A549 (cell line): ENCODE measurements at regions not wholly inside any gene's neighbourhood (a gene's known extent, or its start where the extent isn't known, plus 50 kb on each side); places are given as distances from the start of the nearest gene placed in this dataset.
A peak's percentile ranks its signal among the peaks of the same experiment; 100 is the strongest.

Experiments
- CEBPB ChIP-seq, 2 experiments: fragments of >200 bp in 1 of 2; sonication (Bioruptor Twin) in 1 of 2; formaldehyde crosslinking in 1 of 2; IDR thresholded peaks; 2 replicates each; pipeline ENCODE4 v1.6.1; 2012 to 2016
- CHD2 ChIP-seq: fragments of 150-350 bp; IDR thresholded peaks from 2 replicates; pipeline ENCODE4 v1.6.1; 2014; ENCODE audit warnings: low read length; ENCODE audit not compliant: partially characterized antibody
- EP300 ChIP-seq, 2 experiments: fragments of >200 bp; sonication (Bioruptor Twin); formaldehyde crosslinking; IDR thresholded peaks; 2 replicates in 1 of 2; 3 replicates in 1 of 2; pipeline ENCODE4 v1.6.1; 2016 to 2017
- ESRRA ChIP-seq: fragments of 150-350 bp; IDR thresholded peaks from 2 replicates; pipeline ENCODE4 v1.6.1; 2014; ENCODE audit warnings: mild to moderate bottlenecking, low read length, borderline replicate concordance
- HOXB13 ChIP-seq: fragments of 250-450 bp; sonication (Bioruptor Pico); IDR thresholded peaks from 2 replicates; pipeline ENCODE4 v1.5.0; 2020; ENCODE audit warnings: low read depth, mild to moderate bottlenecking, moderate library complexity
- JUNB ChIP-seq: fragments of >200 bp; sonication (Bioruptor Twin); formaldehyde crosslinking; IDR thresholded peaks from 2 replicates; pipeline ENCODE4 v1.6.1; 2016
- MAFK ChIP-seq: fragments of 450-650 bp; IDR thresholded peaks from 2 replicates; pipeline ENCODE4 v1.6.1; 2014; ENCODE audit not compliant: partially characterized antibody
- MYC ChIP-seq: IDR thresholded peaks from 2 replicates; pipeline ENCODE4 v1.6.1; 2012; ENCODE audit warnings: mild to moderate bottlenecking, inconsistent platforms, low read length, improper control_type of control experiment, borderline replicate concordance
- POLR2A ChIP-seq: IDR thresholded peaks from 2 replicates; pipeline ENCODE4 v1.6.1; 2012; ENCODE audit warnings: mild to moderate bottlenecking, low read length
- RNF2 ChIP-seq: fragments of 200-600 bp; sonication (generic); IDR thresholded peaks from 2 replicates; pipeline ENCODE4 v1.6.1; 2016; ENCODE audit warnings: low read depth, mild to moderate bottlenecking, antibody characterized with exemption, moderate library complexity, borderline replicate concordance
- SMC3 ChIP-seq: fragments of >200 bp; sonication (Bioruptor Twin); formaldehyde crosslinking; IDR thresholded peaks from 3 replicates; pipeline ENCODE4 v1.6.1; 2018; ENCODE audit warnings: inconsistent platforms
- SREBF2 ChIP-seq: fragments of 450-650 bp; IDR thresholded peaks from 2 replicates; pipeline ENCODE4 v1.6.1; 2014; ENCODE audit warnings: mild to moderate bottlenecking, moderate library complexity
- TF ChIP-seq, protein P1 (sequence below): fragments of >200 bp; sonication (Bioruptor Twin); formaldehyde crosslinking; IDR thresholded peaks from 3 replicates; pipeline ENCODE4 v1.5.1; 2016
- TF ChIP-seq, protein P2 (sequence below): IDR thresholded peaks from 2 replicates; pipeline ENCODE4 v1.6.1; 2012

DNA sequence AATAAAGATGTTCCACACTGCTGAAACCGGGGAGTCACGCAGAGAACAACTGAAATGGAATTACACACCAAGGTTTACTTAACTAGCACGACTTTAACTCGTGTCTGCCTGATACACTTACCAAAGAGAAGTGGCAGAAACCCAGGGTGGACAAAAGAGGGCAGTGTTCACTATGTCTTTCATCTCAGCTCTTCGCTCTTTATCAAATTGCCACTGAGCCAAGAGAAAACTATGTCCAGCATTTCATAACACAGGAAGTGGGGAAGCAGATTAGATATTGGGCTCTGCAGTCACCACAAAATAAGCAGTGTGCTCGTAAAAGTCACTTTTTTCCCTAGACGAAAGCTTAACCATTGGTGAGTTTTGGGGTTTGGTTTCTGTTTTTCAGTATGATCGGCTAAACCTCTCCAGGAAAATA is 155.7 kb downstream of the CHIC2 start:
- TF ChIP-seq POLR2A (no peak), SMC3 (peak; percentile 81), EP300 (IDR thresholded peaks at IDR 0.05) (no peak), CHD2 (no peak), ESRRA (no peak), JUNB (no peak), MYC (no peak), CEBPB (IDR thresholded peaks at IDR 0.05) (peak; percentile 6 to 67; a peak in 3 of 4 replicates), SREBF2 (no peak), RNF2 (no peak), MAFK (no peak), HOXB13 (no peak)
- TF ChIP-seq, protein P1, sequence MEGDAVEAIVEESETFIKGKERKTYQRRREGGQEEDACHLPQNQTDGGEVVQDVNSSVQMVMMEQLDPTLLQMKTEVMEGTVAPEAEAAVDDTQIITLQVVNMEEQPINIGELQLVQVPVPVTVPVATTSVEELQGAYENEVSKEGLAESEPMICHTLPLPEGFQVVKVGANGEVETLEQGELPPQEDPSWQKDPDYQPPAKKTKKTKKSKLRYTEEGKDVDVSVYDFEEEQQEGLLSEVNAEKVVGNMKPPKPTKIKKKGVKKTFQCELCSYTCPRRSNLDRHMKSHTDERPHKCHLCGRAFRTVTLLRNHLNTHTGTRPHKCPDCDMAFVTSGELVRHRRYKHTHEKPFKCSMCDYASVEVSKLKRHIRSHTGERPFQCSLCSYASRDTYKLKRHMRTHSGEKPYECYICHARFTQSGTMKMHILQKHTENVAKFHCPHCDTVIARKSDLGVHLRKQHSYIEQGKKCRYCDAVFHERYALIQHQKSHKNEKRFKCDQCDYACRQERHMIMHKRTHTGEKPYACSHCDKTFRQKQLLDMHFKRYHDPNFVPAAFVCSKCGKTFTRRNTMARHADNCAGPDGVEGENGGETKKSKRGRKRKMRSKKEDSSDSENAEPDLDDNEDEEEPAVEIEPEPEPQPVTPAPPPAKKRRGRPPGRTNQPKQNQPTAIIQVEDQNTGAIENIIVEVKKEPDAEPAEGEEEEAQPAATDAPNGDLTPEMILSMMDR: peak; percentile 74
- TF ChIP-seq, protein P2, sequence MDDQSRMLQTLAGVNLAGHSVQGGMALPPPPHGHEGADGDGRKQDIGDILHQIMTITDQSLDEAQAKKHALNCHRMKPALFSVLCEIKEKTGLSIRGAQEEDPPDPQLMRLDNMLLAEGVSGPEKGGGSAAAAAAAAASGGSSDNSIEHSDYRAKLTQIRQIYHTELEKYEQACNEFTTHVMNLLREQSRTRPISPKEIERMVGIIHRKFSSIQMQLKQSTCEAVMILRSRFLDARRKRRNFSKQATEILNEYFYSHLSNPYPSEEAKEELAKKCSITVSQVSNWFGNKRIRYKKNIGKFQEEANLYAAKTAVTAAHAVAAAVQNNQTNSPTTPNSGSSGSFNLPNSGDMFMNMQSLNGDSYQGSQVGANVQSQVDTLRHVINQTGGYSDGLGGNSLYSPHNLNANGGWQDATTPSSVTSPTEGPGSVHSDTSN: no peak
